K562 (cell line): ENCODE measurements at regions not wholly inside any gene's neighbourhood (a gene's known extent, or its start where the extent isn't known, plus 50 kb on each side); places are given as distances from the start of the nearest gene placed in this dataset.

Experiments
- BDP1 ChIP-seq: IDR thresholded peaks from 3 replicates; pipeline ENCODE4 v1.6.1; 2011; ENCODE audit not compliant: insufficient read length, insufficient read depth
- BRD4 ChIP-seq: fragments of 200-600 bp; sonication (generic); IDR thresholded peaks from 2 replicates; pipeline ENCODE4 v1.6.1; 2017; ENCODE audit warnings: inconsistent platforms
- CREM ChIP-seq: IDR thresholded peaks from 2 replicates; pipeline ENCODE4 v1.6.1; 2014; ENCODE audit warnings: antibody characterized with exemption, low read depth
- JUN ChIP-seq, 2 experiments: sonication (generic) in 1 of 2; formaldehyde crosslinking in 1 of 2; IDR thresholded peaks; 2 replicates each; pipeline versions ENCODE4 v1.6.1 to v1.8.0; 2012 to 2022; ENCODE audit warnings: borderline replicate concordance in 2 of 2, mild to moderate bottlenecking in 2 of 2, improper control_type of control experiment in 1 of 2, low read depth in 1 of 2, low read length in 1 of 2, missing genetic modification reagents in 1 of 2
- MBD2 ChIP-seq: sonication (generic); IDR thresholded peaks from 2 replicates; pipeline ENCODE4 v1.6.1; 2016; ENCODE audit warnings: low read depth, borderline replicate concordance
- PTBP1 ChIP-seq: fragments of 200-400 bp; formaldehyde crosslinking; IDR thresholded peaks from 2 replicates; pipeline ENCODE4 v1.6.1; 2017; ENCODE audit warnings: low read depth, low read length
- PYGO2 ChIP-seq: fragments of 450-650 bp; IDR thresholded peaks from 2 replicates; pipeline ENCODE4 v1.6.1; 2016; ENCODE audit warnings: mild to moderate bottlenecking, missing genetic modification characterization, moderate library complexity, missing compliant biosample characterization
- RAD21 ChIP-seq, 2 experiments: fragments of 250-450 bp in 1 of 2; fragments of 450-650 bp in 1 of 2; sonication (Bioruptor Pico) in 1 of 2; formaldehyde crosslinking in 1 of 2; IDR thresholded peaks in 1 of 2; conservative IDR thresholded peaks in 1 of 2; 2 replicates each; pipeline versions ENCODE4 v1.4.0 to v1.8.0; 2020 to 2022; ENCODE audit warnings: mild to moderate bottlenecking in 2 of 2, moderate library complexity in 1 of 2
- RNF2 ChIP-seq: sonication (generic); IDR thresholded peaks from 2 replicates; pipeline ENCODE4 v1.6.1; 2016
- SP2 ChIP-seq: IDR thresholded peaks from 2 replicates; pipeline ENCODE4 v1.6.1; 2011; ENCODE audit warnings: mild to moderate bottlenecking, low read depth, low read length, moderate library complexity; ENCODE audit not compliant: poor library complexity, severe bottlenecking; ENCODE audit errors: extremely low read depth
- TBL1XR1 ChIP-seq, 2 experiments: IDR thresholded peaks; 2 replicates each; pipeline ENCODE4 v1.6.1; 2012; ENCODE audit warnings: improper control_type of control experiment in 2 of 2, low read length in 2 of 2, mild to moderate bottlenecking in 1 of 2
- TCF7 ChIP-seq: sonication (generic); IDR thresholded peaks from 2 replicates; pipeline ENCODE4 v1.6.1; 2016; ENCODE audit warnings: antibody characterized with exemption, borderline replicate concordance
- TEAD1 ChIP-seq, 2 experiments: fragments of 450-650 bp in 1 of 2; sonication (generic) in 1 of 2; formaldehyde crosslinking; IDR thresholded peaks; 2 replicates each; pipeline versions ENCODE4 v1.4.0 to v1.8.0; 2020 to 2022; ENCODE audit warnings: mild to moderate bottlenecking in 2 of 2, missing genetic modification reagents in 1 of 2
- ZNF3 ChIP-seq: fragments of 250-450 bp; sonication (Bioruptor Pico); IDR thresholded peaks from 2 replicates; pipeline ENCODE4 v1.5.0; 2021; ENCODE audit warnings: mild to moderate bottlenecking, moderate library complexity
- TF ChIP-seq, protein P1 (sequence below): fragments of 250-450 bp; sonication (Bioruptor Pico); IDR thresholded peaks from 2 replicates; pipeline ENCODE4 v1.8.0; 2022; ENCODE audit warnings: inconsistent platforms
- TF ChIP-seq, protein P2 (sequence below): fragments of 450-650 bp; formaldehyde crosslinking; IDR thresholded peaks from 2 replicates; pipeline ENCODE4 v1.4.0; 2022; ENCODE audit warnings: missing genetic modification characterization
- TF ChIP-seq, protein P3 (sequence below): sonication (generic); formaldehyde crosslinking; IDR thresholded peaks from 2 replicates; pipeline ENCODE4 v1.4.0; 2020; ENCODE audit warnings: mild to moderate bottlenecking, missing genetic modification reagents
- TF ChIP-seq, protein P4 (sequence below): fragments of 450-650 bp; IDR thresholded peaks from 2 replicates; pipeline ENCODE4 v1.6.1; 2016
- TF ChIP-seq, protein P5 (sequence below): sonication (generic); formaldehyde crosslinking; IDR thresholded peaks from 2 replicates; pipeline ENCODE4 v1.8.1; 2023; ENCODE audit warnings: mild to moderate bottlenecking, missing genetic modification reagents, moderate library complexity

DNA sequence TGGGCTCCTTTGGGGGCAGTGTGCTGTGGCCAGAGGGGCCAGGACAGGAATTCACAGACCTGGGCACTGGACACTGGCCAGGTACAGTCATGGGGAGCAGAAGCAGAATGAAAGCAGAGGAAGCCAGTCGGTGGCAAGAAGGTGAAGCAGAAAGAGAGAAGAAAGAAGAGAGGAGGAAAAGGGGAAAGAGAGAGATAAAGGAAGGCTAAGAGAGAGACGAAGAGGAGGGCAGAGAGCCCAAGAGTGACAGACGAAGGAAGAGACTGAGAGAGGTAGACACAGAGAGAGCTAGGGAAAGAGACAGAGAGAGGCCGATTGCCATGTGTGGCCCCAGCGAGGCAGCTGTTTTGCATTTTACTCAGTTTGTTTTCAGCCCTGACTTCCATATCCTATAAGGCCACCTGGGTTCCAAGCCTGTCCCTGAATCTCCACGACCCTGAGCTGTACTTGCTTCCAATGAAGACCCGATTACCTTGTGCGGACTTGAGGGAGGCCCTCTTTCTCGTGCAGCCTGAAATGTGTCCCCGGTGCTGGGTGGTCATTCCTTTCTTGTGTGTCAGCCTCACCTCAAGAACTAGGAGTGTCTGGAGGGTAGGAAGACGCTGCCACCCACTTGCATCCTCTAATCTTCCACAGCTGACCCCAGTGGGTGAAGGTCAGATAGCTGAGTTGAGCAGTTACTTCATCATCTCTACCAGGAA, 73.9 kb downstream of the LSM3 start (continued):
- TF ChIP-seq, protein P1, sequence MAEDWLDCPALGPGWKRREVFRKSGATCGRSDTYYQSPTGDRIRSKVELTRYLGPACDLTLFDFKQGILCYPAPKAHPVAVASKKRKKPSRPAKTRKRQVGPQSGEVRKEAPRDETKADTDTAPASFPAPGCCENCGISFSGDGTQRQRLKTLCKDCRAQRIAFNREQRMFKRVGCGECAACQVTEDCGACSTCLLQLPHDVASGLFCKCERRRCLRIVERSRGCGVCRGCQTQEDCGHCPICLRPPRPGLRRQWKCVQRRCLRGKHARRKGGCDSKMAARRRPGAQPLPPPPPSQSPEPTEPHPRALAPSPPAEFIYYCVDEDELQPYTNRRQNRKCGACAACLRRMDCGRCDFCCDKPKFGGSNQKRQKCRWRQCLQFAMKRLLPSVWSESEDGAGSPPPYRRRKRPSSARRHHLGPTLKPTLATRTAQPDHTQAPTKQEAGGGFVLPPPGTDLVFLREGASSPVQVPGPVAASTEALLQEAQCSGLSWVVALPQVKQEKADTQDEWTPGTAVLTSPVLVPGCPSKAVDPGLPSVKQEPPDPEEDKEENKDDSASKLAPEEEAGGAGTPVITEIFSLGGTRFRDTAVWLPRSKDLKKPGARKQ (CRISPR knock-in tag): no peak
- 0 out of 2 replicates have a peak, but pooled peaks have one; percentile 41 for TF ChIP-seq TCF7
- TF ChIP-seq RAD21 (CRISPR knock-in tag; conservative IDR thresholded peaks at IDR 0.05 in 1 of 2, IDR thresholded peaks at IDR 0.05 in 1 of 2): peak in 1 of 2 experiments; percentile 13; a peak in 2 of 4 replicates
- no peak for TF ChIP-seq SP2
- 0 out of 2 replicates have a peak, but pooled peaks have one; percentile 35 for TF ChIP-seq RNF2
- TF ChIP-seq, protein P2, sequence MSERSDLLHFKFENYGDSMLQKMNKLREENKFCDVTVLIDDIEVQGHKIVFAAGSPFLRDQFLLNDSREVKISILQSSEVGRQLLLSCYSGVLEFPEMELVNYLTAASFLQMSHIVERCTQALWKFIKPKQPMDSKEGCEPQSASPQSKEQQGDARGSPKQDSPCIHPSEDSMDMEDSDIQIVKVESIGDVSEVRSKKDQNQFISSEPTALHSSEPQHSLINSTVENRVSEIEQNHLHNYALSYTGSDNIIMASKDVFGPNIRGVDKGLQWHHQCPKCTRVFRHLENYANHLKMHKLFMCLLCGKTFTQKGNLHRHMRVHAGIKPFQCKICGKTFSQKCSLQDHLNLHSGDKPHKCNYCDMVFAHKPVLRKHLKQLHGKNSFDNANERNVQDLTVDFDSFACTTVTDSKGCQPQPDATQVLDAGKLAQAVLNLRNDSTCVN (CRISPR knock-in tag): peak; percentile 96
- TF ChIP-seq MBD2: peak; percentile 58; the same call in 1 of the 2 replicates
- TF ChIP-seq, protein P3, sequence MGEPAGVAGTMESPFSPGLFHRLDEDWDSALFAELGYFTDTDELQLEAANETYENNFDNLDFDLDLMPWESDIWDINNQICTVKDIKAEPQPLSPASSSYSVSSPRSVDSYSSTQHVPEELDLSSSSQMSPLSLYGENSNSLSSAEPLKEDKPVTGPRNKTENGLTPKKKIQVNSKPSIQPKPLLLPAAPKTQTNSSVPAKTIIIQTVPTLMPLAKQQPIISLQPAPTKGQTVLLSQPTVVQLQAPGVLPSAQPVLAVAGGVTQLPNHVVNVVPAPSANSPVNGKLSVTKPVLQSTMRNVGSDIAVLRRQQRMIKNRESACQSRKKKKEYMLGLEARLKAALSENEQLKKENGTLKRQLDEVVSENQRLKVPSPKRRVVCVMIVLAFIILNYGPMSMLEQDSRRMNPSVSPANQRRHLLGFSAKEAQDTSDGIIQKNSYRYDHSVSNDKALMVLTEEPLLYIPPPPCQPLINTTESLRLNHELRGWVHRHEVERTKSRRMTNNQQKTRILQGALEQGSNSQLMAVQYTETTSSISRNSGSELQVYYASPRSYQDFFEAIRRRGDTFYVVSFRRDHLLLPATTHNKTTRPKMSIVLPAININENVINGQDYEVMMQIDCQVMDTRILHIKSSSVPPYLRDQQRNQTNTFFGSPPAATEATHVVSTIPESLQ (CRISPR knock-in tag): no peak
- no peak for TF ChIP-seq PTBP1
- TF ChIP-seq, protein P4, sequence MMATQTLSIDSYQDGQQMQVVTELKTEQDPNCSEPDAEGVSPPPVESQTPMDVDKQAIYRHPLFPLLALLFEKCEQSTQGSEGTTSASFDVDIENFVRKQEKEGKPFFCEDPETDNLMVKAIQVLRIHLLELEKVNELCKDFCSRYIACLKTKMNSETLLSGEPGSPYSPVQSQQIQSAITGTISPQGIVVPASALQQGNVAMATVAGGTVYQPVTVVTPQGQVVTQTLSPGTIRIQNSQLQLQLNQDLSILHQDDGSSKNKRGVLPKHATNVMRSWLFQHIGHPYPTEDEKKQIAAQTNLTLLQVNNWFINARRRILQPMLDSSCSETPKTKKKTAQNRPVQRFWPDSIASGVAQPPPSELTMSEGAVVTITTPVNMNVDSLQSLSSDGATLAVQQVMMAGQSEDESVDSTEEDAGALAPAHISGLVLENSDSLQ: peak; percentile 57
- TF ChIP-seq, protein P5, sequence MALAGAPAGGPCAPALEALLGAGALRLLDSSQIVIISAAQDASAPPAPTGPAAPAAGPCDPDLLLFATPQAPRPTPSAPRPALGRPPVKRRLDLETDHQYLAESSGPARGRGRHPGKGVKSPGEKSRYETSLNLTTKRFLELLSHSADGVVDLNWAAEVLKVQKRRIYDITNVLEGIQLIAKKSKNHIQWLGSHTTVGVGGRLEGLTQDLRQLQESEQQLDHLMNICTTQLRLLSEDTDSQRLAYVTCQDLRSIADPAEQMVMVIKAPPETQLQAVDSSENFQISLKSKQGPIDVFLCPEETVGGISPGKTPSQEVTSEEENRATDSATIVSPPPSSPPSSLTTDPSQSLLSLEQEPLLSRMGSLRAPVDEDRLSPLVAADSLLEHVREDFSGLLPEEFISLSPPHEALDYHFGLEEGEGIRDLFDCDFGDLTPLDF: 0 out of 2 replicates have a peak, but pooled peaks have one; percentile 55
- no peak for TF ChIP-seq BRD4
- TF ChIP-seq CREM: peak; percentile 48
- TF ChIP-seq PYGO2: no peak
- TF ChIP-seq TBL1XR1 (IDR thresholded peaks at IDR 0.05; ENCODE audit: low read length in 2 of 2): no peak
- peak; percentile 1 to 7; a peak in 1 of 4 replicates for TF ChIP-seq TEAD1 (CRISPR knock-in tag; IDR thresholded peaks at IDR 0.05)
- TF ChIP-seq ZNF3: no peak
- no peak for TF ChIP-seq BDP1
- TF ChIP-seq JUN (IDR thresholded peaks at IDR 0.05; ENCODE audit: borderline replicate concordance, low read depth, low read length): 0 out of 2 replicates have a peak, but pooled peaks have one; percentile 20
- no peak for TF ChIP-seq JUN (CRISPR knock-in tag; IDR thresholded peaks at IDR 0.05; ENCODE audit: borderline replicate concordance)
